Stomach (tissue), 4 donors: ENCODE measurements at regions not wholly inside any gene's neighbourhood (a gene's known extent, or its start where the extent isn't known, plus 50 kb on each side); places are given as distances from the start of the nearest gene placed in this dataset.

ENCODE experiments used
- CTCF ChIP-seq, 7 experiments: fragments of 450-650 bp in 4 of 7; fragments of 200-600 bp in 3 of 7; sonication (generic) in 3 of 7; IDR thresholded peaks; one replicate each; pipeline ENCODE4 v1.5.1; 2016 to 2019; ENCODE audit warnings: antibody characterized with exemption in 7 of 7, control low read depth in 2 of 7, mild to moderate bottlenecking in 1 of 7
- EP300 ChIP-seq: sonication (generic); formaldehyde crosslinking; IDR thresholded peaks from one replicate; pipeline ENCODE4 v1.6.1; 2017; ENCODE audit warnings: antibody characterized with exemption
- POLR2A ChIP-seq, 4 donors: fragments of 450-650 bp; IDR thresholded peaks; one replicate each; pipeline ENCODE4 v1.6.1; 2016; ENCODE audit warnings: antibody characterized with exemption in 4 of 4, control low read depth in 2 of 4, mild to moderate bottlenecking in 1 of 4, moderate library complexity in 1 of 4
- POLR2AphosphoS5 ChIP-seq, 3 donors: sonication (generic); formaldehyde crosslinking; IDR thresholded peaks; one replicate each; pipeline ENCODE4 v1.6.1; 2016; ENCODE audit warnings: antibody characterized with exemption in 3 of 3

GRCh38 chr1:183710734-183711133 lies 57.6 kb upstream of the APOBEC4 start:
- no peak for TF ChIP-seq CTCF (IDR thresholded peaks at IDR 0.05)
- TF ChIP-seq POLR2A (IDR thresholded peaks at IDR 0.05): no peak
- TF ChIP-seq EP300: no peak
- no peak for TF ChIP-seq POLR2AphosphoS5 (IDR thresholded peaks at IDR 0.05)
